Effector memory CD4-positive, alpha-beta T cell (primary cell): ENCODE measurements at regions not wholly inside any gene's neighbourhood (a gene's known extent, or its start where the extent isn't known, plus 50 kb on each side); places are given as distances from the start of the nearest gene placed in this dataset.
"Not testable (repeated sequence)": the region's sequence is repeated elsewhere in the genome, so short reads cannot be mapped to it uniquely, and the experiment has no call there.

Experiments used
- DNase-seq, 3 donors: peaks; one replicate each; pipeline ENCODE4 v3.0.0-alpha.2; 2020
- H3K27ac ChIP-seq: 2 replicates; pipeline ENCODE4 v1.7.0; 2013; ENCODE audit warnings: mild to moderate bottlenecking, low read length, moderate library complexity; ENCODE audit not compliant: insufficient read depth, poor library complexity, severe bottlenecking
- H3K27me3 ChIP-seq: replicated peaks from 2 replicates; pipeline ENCODE4 v1.7.0; 2013; ENCODE audit warnings: mild to moderate bottlenecking, low read length; ENCODE audit not compliant: insufficient read depth, control insufficient read depth, poor library complexity, severe bottlenecking
- H3K36me3 ChIP-seq: 2 replicates; pipeline ENCODE4 v1.7.0; 2013; ENCODE audit warnings: mild to moderate bottlenecking, low read length, moderate library complexity; ENCODE audit not compliant: control insufficient read depth, insufficient read depth
- H3K4me1 ChIP-seq: 2 replicates; pipeline ENCODE4 v1.7.0; 2013; ENCODE audit warnings: low read length, mild to moderate bottlenecking; ENCODE audit not compliant: control insufficient read depth, insufficient read depth, poor library complexity, severe bottlenecking
- H3K4me3 ChIP-seq: 2 replicates; pipeline ENCODE4 v1.7.0; 2013; ENCODE audit warnings: low read length, low read depth, mild to moderate bottlenecking; ENCODE audit not compliant: insufficient read depth, poor library complexity, severe bottlenecking
- H3K9me3 ChIP-seq: 2 replicates; pipeline ENCODE4 v1.7.0; 2013; ENCODE audit warnings: mild to moderate bottlenecking, low read length, moderate library complexity; ENCODE audit not compliant: control insufficient read depth

- H3K27me3 ChIP-seq: no peaks in the 10 kb centered on the region
- DNase-seq: no peak
- H3K4me3 ChIP-seq: no peak overlapping the region
- H3K36me3 ChIP-seq: no peaks in the 10 kb centered on the region
- H3K27ac ChIP-seq: no peak overlapping the region
- H3K4me1 ChIP-seq: no peaks in the 10 kb centered on the region
- H3K9me3 ChIP-seq: no peaks in the 10 kb centered on the region
Observed at GRCh38 chr5:82447913-82448312, 169.8 kb upstream of the RPS23 start.

GRCh38 chr5:82446809-82447208, 168.7 kb upstream of the RPS23 start:
- Histone ChIP-seq H3K27ac (no peak overlapping the region), H3K4me1 (no peaks in the 10 kb centered on the region), H3K4me3 (no peak overlapping the region), H3K36me3 (no peaks in the 10 kb centered on the region), H3K27me3 (no peaks in the 10 kb centered on the region), H3K9me3 (no peaks in the 10 kb centered on the region)
- DNase-seq: no peak

- H3K4me3 ChIP-seq: no peak overlapping the region
Observed at GRCh38 chr5:82445726-82446335, 167.7 kb upstream of the RPS23 start.

GRCh38 chr5:82439750-82440445, 161.7 kb upstream of the RPS23 start:
- Histone ChIP-seq H3K36me3 (no peaks in the 10 kb centered on the region), H3K4me1 (no peaks in the 10 kb centered on the region), H3K27me3 (no peaks in the 10 kb centered on the region), H3K4me3 (no peak overlapping the region), H3K9me3 (no peaks in the 10 kb centered on the region), H3K27ac (no peak overlapping the region)
- no peak for DNase-seq

More at GRCh38 chr5:82445726-82446335, 167.7 kb upstream of the RPS23 start:
- Histone ChIP-seq H3K27me3 (no peaks in the 10 kb centered on the region), H3K4me1 (no peaks in the 10 kb centered on the region), H3K9me3 (no peaks in the 10 kb centered on the region), H3K36me3 (no peaks in the 10 kb centered on the region), H3K27ac (no peak overlapping the region)
- DNase-seq: no peak

GRCh38 chr5:82437565-82437964, 159.4 kb upstream of the RPS23 start:
- H3K4me3 ChIP-seq, H3K9me3 ChIP-seq, H3K27ac ChIP-seq, H3K27me3 ChIP-seq, DNase-seq, H3K4me1 ChIP-seq, H3K36me3 ChIP-seq: not testable (repeated sequence)

GRCh38 chr5:82436291-82436690, 158.1 kb upstream of the RPS23 start:
- no peaks in the 10 kb centered on the region for H3K27me3 ChIP-seq
- no peaks in the 10 kb centered on the region for H3K9me3 ChIP-seq
- no peak for DNase-seq
- no peak overlapping the region for H3K4me3 ChIP-seq
- no peak overlapping the region for H3K27ac ChIP-seq
- no peaks in the 10 kb centered on the region for H3K4me1 ChIP-seq
- H3K36me3 ChIP-seq: no peaks in the 10 kb centered on the region

GRCh38 chr5:82434696-82435660, 156.8 kb upstream of the RPS23 start:
- not testable (repeated sequence) for H3K4me3 ChIP-seq, DNase-seq, H3K27ac ChIP-seq, H3K9me3 ChIP-seq, H3K36me3 ChIP-seq, H3K27me3 ChIP-seq, H3K4me1 ChIP-seq

GRCh38 chr5:82426464-82427154, 148.5 kb upstream of the RPS23 start:
- H3K27ac ChIP-seq: no peak overlapping the region

GRCh38 chr5:82425591-82425990, 147.4 kb upstream of the RPS23 start:
- no peaks in the 10 kb centered on the region for H3K36me3 ChIP-seq
- no peak overlapping the region for H3K27ac ChIP-seq
- DNase-seq: no peak
- H3K4me1 ChIP-seq: no peaks in the 10 kb centered on the region
- no peaks in the 10 kb centered on the region for H3K9me3 ChIP-seq
- H3K4me3 ChIP-seq: no peak overlapping the region
- H3K27me3 ChIP-seq: no peaks in the 10 kb centered on the region

More at GRCh38 chr5:82426464-82427154, 148.5 kb upstream of the RPS23 start:
- no peaks in the 10 kb centered on the region for H3K9me3 ChIP-seq
- H3K4me3 ChIP-seq: no peak overlapping the region
- no peaks in the 10 kb centered on the region for H3K27me3 ChIP-seq
- no peaks in the 10 kb centered on the region for H3K36me3 ChIP-seq
- H3K4me1 ChIP-seq: no peaks in the 10 kb centered on the region
- no peak for DNase-seq
